MCF 10A (cell line): ENCODE measurements at regions not wholly inside any gene's neighbourhood (a gene's known extent, or its start where the extent isn't known, plus 50 kb on each side); places are given as distances from the start of the nearest gene placed in this dataset.

ENCODE experiments used
- BruUV-seq: library from RNA; stranded (reverse); fragments of 400-500 nt; replicated peaks from 2 replicates; lab custom pipeline; 2021; lab: Mats Ljungman, UMichigan
- CTCF ChIA-PET: fragments of 300-600 bp; sonication (Branson Sonifier 250); formaldehyde crosslinking; extraction: SDS; loops from one replicate; lab custom pipeline; 2021; ENCODE audit warnings: antibody characterized with exemption, inconsistent platforms; lab: Yijun Ruan, JAX
- POLR2A ChIA-PET: fragments of 300-600, 350-650 bp; sonication (Branson Sonifier 250); formaldehyde crosslinking; extraction: SDS; loops from one replicate; lab custom pipeline; 2020; ENCODE audit warnings: antibody characterized with exemption, inconsistent platforms; lab: Yijun Ruan, JAX
- DNase-seq: peaks from one replicate; pipeline ENCODE4 v3.0.0-alpha.2; 2018; ENCODE audit not compliant: unreplicated experiment
- H3K27ac Mint-ChIP-seq: one replicate; pipeline ENCODE4 v1.8.0; 2022; ENCODE audit warnings: mild to moderate bottlenecking, low read depth, mixed read lengths; ENCODE audit not compliant: unreplicated experiment
- H3K27me3 Mint-ChIP-seq: one replicate; pipeline ENCODE4 v1.8.0; 2022; ENCODE audit warnings: mixed read lengths; ENCODE audit not compliant: insufficient read depth, unreplicated experiment
- H3K36me3 Mint-ChIP-seq: one replicate; pipeline ENCODE4 v1.8.0; 2022; ENCODE audit warnings: mild to moderate bottlenecking, moderate library complexity, mixed read lengths; ENCODE audit not compliant: insufficient read depth, unreplicated experiment
- H3K4me1 Mint-ChIP-seq: one replicate; pipeline ENCODE4 v1.8.0; 2022; ENCODE audit warnings: mixed read lengths; ENCODE audit not compliant: insufficient read depth, unreplicated experiment
- H3K4me3 Mint-ChIP-seq: one replicate; pipeline ENCODE4 v1.8.0; 2022; ENCODE audit warnings: mild to moderate bottlenecking, moderate library complexity, mixed read lengths; ENCODE audit not compliant: unreplicated experiment
- H3K9me3 Mint-ChIP-seq: one replicate; pipeline ENCODE4 v1.8.0; 2022; ENCODE audit warnings: mixed read lengths; ENCODE audit not compliant: unreplicated experiment
- intact Hi-C: fragments of 100-400 bp; cut with micrococcal nuclease; formaldehyde crosslinking; loops from 2 replicates; pipeline ENCODE4 v1.14.1; 2022
- TF ChIP-seq, protein P1 (sequence below): fragments of 200-600 bp; IDR thresholded peaks from one replicate; pipeline ENCODE4 v1.8.0; 2022; ENCODE audit warnings: antibody characterized with exemption, mild to moderate bottlenecking; ENCODE audit not compliant: unreplicated experiment

DNA sequence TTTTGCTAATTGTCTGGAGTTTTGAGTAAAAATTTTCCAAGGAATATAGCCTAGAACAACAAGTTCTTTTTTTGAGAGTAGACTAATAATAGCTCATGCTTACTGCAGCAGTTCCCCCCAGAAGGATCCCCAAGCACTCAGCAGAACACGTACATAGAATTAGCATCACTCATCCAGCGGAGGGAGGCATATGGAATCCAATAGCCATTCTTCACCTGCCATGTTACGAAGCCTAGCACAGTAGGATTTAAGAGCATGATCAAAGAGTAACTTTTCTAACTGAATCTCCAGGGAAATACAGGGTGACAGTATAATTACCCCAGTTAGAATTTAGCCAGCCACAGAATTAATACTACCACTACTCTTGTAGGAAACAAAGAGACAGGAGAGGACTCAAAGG is 511.7 kb upstream of the NOX3 start:
- Mint-ChIP-seq H3K36me3 (no peaks in the 10 kb centered on the region), H3K27me3 (no peaks in the 10 kb centered on the region), H3K4me1 (peaks cover 7% of the 10 kb centered on the region), H3K9me3 (no peaks in the 10 kb centered on the region), H3K4me3 (no peak overlapping the region), H3K27ac (no peak overlapping the region)
- TF ChIP-seq, protein P1, sequence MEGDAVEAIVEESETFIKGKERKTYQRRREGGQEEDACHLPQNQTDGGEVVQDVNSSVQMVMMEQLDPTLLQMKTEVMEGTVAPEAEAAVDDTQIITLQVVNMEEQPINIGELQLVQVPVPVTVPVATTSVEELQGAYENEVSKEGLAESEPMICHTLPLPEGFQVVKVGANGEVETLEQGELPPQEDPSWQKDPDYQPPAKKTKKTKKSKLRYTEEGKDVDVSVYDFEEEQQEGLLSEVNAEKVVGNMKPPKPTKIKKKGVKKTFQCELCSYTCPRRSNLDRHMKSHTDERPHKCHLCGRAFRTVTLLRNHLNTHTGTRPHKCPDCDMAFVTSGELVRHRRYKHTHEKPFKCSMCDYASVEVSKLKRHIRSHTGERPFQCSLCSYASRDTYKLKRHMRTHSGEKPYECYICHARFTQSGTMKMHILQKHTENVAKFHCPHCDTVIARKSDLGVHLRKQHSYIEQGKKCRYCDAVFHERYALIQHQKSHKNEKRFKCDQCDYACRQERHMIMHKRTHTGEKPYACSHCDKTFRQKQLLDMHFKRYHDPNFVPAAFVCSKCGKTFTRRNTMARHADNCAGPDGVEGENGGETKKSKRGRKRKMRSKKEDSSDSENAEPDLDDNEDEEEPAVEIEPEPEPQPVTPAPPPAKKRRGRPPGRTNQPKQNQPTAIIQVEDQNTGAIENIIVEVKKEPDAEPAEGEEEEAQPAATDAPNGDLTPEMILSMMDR: no peak
- no TSS peak for BruUV-seq
- intact Hi-C loops: no loop called here
- POLR2A ChIA-PET: no interaction called here
- CTCF ChIA-PET: no interaction called here
- no peak for DNase-seq

DNA sequence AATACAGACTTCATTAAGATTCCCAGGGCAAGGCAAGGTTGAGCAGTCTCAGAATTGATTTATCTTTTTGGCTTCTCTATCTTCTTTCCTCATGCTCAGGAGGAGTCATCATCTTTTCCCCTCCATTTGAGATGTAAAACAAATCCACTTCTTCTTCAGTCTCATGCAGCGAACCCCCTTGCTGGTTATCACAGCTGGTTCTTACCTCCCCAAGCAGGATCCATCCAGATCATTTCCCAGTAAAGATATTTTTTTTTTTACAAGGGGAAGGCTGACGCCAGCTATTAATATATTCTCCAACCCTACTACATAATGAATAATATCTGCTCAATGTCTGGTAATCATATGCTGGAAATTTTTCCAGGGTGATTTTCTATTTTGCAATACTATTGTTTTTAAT is 508.9 kb upstream of the NOX3 start:
- TF ChIP-seq, protein P1: no peak
- H3K27ac Mint-ChIP-seq: no peak overlapping the region
- CTCF ChIA-PET: interaction anchor here (0.5 kb wide), 1 partner anchor 611 kb away, joined by 4 read pairs; no protein-coding TSS in a partner anchor
- POLR2A ChIA-PET: no interaction called here
- no peak for DNase-seq
- intact Hi-C loops: no loop called here
- no peak overlapping the region for H3K4me3 Mint-ChIP-seq
- no peaks in the 10 kb centered on the region for H3K27me3 Mint-ChIP-seq
- no peaks in the 10 kb centered on the region for H3K36me3 Mint-ChIP-seq
- no peaks in the 10 kb centered on the region for H3K4me1 Mint-ChIP-seq
- H3K9me3 Mint-ChIP-seq: peaks cover 7% of the 10 kb centered on the region
- BruUV-seq: no TSS peak

DNA sequence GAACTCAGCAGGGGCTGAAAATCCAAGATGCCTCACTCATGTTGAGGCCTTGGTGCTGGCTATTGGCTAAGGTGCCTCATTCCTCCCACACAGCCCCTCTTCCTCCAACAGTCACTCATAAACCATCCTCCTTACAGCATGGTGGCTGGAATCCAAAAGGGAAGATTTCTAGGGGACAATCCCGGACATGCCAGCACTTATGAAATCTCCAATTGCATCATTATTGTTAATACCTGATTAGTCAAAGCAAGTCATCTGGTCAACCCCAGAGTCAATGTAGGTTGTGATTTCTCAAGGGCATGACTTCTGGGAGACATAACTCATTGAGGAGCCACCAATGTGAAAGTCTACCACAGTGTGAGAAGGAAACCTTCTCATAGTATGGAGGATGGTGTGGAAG is 506.6 kb upstream of the NOX3 start:
- BruUV-seq: no TSS peak
- H3K9me3 Mint-ChIP-seq: peaks cover 7% of the 10 kb centered on the region
- no peak overlapping the region for H3K27ac Mint-ChIP-seq

DNA sequence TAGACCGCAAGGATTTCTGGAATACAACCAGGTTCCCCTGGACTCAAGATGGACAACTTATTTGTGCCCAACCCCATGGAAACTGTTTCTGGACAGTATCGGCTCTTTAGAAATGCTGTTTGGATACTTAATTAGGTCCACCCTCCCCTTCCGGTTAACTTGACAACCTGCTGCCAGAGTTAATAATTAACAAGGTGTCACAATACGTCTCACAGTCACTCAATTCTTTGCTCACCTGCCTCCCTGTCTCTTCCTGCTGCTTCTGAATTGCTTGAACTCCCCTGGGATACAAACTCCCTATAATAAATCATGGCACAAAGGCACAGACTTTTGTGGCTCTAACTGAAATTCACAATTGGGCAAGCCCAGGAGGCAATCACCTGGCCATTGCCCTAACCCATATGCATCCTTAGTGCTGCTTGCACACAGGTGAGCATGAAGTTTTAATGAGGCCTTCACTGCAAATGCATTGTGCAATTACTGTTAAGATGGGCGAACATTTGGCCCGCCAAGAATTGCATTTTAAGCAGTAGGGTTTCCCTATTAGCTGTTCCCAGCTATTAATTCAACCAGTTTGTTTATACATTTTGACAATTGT is 504.4 kb upstream of the NOX3 start:
- TF ChIP-seq, protein P1: no peak
- CTCF ChIA-PET: no interaction called here
- no peak overlapping the region for H3K4me3 Mint-ChIP-seq
- H3K27me3 Mint-ChIP-seq: no peaks in the 10 kb centered on the region
- no peak overlapping the region for H3K27ac Mint-ChIP-seq
- H3K36me3 Mint-ChIP-seq: no peaks in the 10 kb centered on the region
- intact Hi-C loops: no loop called here
- H3K4me1 Mint-ChIP-seq: no peaks in the 10 kb centered on the region
- H3K9me3 Mint-ChIP-seq: peaks cover 7% of the 10 kb centered on the region
- BruUV-seq: no TSS peak
- POLR2A ChIA-PET: no interaction called here
- DNase-seq: no peak

More for the DNA sequence above, 506.6 kb upstream of the NOX3 start:
- Mint-ChIP-seq H3K27me3 (no peaks in the 10 kb centered on the region), H3K4me3 (no peak overlapping the region), H3K4me1 (no peaks in the 10 kb centered on the region), H3K36me3 (no peaks in the 10 kb centered on the region)
- ChIA-PET POLR2A (interaction anchor here (0.9 kb wide), 1 partner anchor 791 kb away, joined by 3 read pairs; no protein-coding TSS in a partner anchor), CTCF (no interaction called here)
- intact Hi-C loops: no loop called here
- TF ChIP-seq, protein P1: no peak
- DNase-seq: peak; percentile 44
